Esophagus muscularis mucosa (tissue), 3 donors: ENCODE measurements at regions not wholly inside any gene's neighbourhood (a gene's known extent, or its start where the extent isn't known, plus 50 kb on each side); places are given as distances from the start of the nearest gene placed in this dataset.

Experiments
- POLR2A ChIP-seq: fragments of 450-650 bp; IDR thresholded peaks from one replicate; pipeline ENCODE4 v1.6.1; 2017; ENCODE audit warnings: antibody characterized with exemption, moderate library complexity, mild to moderate bottlenecking, low read depth
- POLR2AphosphoS5 ChIP-seq, 2 donors: sonication (generic); formaldehyde crosslinking; IDR thresholded peaks; one replicate each; pipeline ENCODE4 v1.6.1; 2017; ENCODE audit warnings: antibody characterized with exemption in 2 of 2
- TF ChIP-seq, protein P1 (sequence below), 3 experiments: fragments of 200-600 bp in 2 of 3; fragments of 450-650 bp in 1 of 3; sonication (generic) in 2 of 3; IDR thresholded peaks; one replicate each; pipeline ENCODE4 v1.5.1; 2017 to 2019; ENCODE audit warnings: antibody characterized with exemption in 3 of 3, mild to moderate bottlenecking in 2 of 3, moderate library complexity in 1 of 3

DNA sequence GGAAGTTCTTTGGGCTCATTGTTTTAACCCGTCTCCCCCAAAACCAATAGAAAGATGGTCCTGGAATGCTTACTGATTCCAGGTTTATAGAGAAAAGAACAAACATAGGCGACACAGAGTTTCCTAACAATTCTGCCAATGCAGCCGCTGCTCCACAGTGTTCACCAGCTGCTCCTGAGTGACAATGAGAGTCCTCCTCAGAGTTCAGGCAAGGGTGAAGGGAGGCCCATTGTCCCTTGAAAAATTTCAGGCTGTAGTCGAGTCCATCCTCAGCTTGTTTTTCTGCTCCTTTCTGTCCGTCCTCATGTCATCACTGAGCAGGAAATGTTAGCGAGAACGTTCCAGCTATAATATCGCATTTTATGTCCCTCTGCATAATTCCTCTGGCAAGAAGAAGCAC, 537.6 kb downstream of the TCERG1L start:
- TF ChIP-seq, protein P1, sequence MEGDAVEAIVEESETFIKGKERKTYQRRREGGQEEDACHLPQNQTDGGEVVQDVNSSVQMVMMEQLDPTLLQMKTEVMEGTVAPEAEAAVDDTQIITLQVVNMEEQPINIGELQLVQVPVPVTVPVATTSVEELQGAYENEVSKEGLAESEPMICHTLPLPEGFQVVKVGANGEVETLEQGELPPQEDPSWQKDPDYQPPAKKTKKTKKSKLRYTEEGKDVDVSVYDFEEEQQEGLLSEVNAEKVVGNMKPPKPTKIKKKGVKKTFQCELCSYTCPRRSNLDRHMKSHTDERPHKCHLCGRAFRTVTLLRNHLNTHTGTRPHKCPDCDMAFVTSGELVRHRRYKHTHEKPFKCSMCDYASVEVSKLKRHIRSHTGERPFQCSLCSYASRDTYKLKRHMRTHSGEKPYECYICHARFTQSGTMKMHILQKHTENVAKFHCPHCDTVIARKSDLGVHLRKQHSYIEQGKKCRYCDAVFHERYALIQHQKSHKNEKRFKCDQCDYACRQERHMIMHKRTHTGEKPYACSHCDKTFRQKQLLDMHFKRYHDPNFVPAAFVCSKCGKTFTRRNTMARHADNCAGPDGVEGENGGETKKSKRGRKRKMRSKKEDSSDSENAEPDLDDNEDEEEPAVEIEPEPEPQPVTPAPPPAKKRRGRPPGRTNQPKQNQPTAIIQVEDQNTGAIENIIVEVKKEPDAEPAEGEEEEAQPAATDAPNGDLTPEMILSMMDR (IDR thresholded peaks at IDR 0.05) = no peak
- no peak for TF ChIP-seq POLR2A
- TF ChIP-seq POLR2AphosphoS5 (IDR thresholded peaks at IDR 0.05) = no peak
